ENCODE measurements at regions not wholly inside any gene's neighbourhood (a gene's known extent, or its start where the extent isn't known, plus 50 kb on each side); places are given as distances from the start of the nearest gene placed in this dataset.

DNA sequence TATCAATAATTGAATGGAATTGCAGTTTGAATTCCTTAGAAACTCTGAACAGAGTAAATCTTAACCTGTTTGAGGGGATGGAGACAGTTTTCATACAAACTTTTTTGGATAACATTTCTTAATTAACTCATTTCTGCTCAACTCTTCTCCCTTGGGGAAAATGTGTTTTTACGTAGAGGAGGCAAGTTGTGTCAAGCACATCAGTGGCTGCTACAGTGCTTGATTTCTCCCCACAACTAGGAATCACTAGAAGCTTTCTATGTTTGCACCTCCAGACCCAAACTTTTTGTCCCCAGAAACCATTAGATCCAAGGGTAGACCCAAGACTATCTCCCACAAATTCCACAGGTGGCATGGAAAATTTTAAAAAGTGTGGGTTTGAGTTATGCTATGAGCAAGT is 658.9 kb upstream of the FSHR start:
- no peak for DNase-seq (ENCODE audit: low spot score)

DNA sequence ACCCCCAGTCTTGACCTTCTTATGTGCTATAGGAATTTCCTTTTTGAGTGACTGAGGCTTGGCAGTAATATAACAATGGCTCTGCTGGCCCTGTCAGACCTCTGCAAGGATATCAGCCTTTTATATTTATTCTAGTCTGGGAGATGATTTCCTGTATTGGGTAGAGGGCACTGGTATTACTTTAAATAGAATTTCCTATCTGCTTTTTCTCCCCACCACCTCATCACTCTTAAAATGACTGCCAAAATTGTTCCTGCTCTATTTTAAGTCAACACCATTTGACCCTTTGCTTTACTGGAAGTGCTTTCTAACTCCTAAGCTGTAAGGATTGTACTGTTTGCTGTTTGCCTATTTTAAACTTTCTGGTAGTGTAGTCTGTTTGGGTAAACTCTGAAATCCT is 658.4 kb upstream of the FSHR start:
- CTCF ChIA-PET: no interaction called here
- POLR2A ChIA-PET (ENCODE audit: low non-redundant PET): no interaction called here
- DNase-seq (ENCODE audit: low spot score): no peak
- H3K27ac ChIP-seq: no peak overlapping the region
- TF ChIP-seq, protein P1, sequence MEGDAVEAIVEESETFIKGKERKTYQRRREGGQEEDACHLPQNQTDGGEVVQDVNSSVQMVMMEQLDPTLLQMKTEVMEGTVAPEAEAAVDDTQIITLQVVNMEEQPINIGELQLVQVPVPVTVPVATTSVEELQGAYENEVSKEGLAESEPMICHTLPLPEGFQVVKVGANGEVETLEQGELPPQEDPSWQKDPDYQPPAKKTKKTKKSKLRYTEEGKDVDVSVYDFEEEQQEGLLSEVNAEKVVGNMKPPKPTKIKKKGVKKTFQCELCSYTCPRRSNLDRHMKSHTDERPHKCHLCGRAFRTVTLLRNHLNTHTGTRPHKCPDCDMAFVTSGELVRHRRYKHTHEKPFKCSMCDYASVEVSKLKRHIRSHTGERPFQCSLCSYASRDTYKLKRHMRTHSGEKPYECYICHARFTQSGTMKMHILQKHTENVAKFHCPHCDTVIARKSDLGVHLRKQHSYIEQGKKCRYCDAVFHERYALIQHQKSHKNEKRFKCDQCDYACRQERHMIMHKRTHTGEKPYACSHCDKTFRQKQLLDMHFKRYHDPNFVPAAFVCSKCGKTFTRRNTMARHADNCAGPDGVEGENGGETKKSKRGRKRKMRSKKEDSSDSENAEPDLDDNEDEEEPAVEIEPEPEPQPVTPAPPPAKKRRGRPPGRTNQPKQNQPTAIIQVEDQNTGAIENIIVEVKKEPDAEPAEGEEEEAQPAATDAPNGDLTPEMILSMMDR (conservative IDR thresholded peaks at IDR 0.05; ENCODE audit: low read depth): no peak

More for the DNA sequence above, 658.9 kb upstream of the FSHR start:
- CTCF ChIA-PET: no interaction called here
- no peak overlapping the region for H3K27ac ChIP-seq
- POLR2A ChIA-PET (ENCODE audit: low non-redundant PET): no interaction called here
- TF ChIP-seq, protein P1 (conservative IDR thresholded peaks at IDR 0.05; ENCODE audit: low read depth): no peak

DNA sequence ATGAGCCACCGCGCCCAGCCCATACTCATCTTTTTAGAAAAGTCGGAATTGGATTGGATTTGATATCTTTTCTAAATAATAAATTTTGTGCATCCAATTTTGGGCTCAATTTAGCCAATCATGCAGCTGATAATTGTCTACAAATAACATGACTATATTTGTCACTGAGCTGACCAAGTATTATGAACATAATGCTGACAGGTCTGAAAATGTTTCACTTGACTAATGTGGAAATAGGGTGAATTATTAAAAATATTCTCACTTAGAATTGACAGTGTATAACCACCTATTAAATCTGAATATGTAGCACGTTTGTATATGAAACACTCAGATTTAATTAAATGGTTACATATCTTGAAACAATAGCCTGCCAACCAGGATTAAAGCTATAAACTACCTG is 657.2 kb upstream of the FSHR start:
- ChIA-PET POLR2A (ENCODE audit: low non-redundant PET) (no interaction called here), CTCF (no interaction called here)
- DNase-seq (ENCODE audit: low spot score): no peak
- TF ChIP-seq, protein P1 (conservative IDR thresholded peaks at IDR 0.05; ENCODE audit: low read depth): no peak
- H3K27ac ChIP-seq: no peak overlapping the region

DNA sequence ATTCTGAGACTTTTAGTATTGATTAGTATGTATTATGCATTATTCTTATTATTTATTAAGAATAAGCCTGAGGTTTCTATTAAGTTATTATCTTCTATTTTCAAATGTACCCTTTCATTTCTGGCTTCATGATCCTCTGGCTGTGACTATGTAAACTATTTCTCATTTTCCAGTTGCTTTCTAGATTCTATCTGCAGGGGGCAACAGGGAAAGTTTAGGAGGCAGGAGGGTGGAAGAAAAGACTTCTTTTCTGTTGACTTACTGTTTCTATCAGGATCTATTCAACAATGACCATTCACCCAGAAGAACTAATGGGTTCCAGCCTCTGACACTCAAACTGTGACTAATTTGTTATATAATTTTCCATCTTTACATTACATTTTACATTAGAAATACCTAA is 653.4 kb upstream of the FSHR start:
- H3K27ac ChIP-seq: no peak overlapping the region
- TF ChIP-seq, protein P1 (conservative IDR thresholded peaks at IDR 0.05; ENCODE audit: low read depth): no peak
- ChIA-PET CTCF (no interaction called here), POLR2A (ENCODE audit: low non-redundant PET) (no interaction called here)
- no peak for DNase-seq (ENCODE audit: low spot score)

DNA sequence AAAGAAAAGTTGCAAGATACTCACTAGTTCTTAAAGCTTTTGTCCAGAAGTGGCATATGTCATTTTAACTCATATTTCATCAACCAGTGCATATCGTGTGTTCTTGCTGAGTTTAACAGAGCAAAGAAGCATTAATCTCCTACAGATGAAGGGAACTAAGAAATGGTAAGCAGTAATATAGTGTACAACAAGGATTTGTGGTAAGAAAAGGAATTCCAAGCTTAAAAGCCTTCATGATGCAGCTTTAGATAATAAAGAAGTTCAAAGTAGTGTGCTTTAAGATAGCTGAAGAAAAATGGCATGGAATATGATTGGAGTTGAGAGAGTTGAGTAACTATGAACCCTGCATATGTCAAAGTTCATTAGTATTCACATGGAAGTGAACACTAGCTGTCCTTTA is 649.8 kb upstream of the FSHR start:
- TF ChIP-seq, protein P1 (conservative IDR thresholded peaks at IDR 0.05; ENCODE audit: low read depth): no peak
- DNase-seq (ENCODE audit: low spot score): no peak
- CTCF ChIA-PET: no interaction called here
- POLR2A ChIA-PET (ENCODE audit: low non-redundant PET): no interaction called here
- no peak overlapping the region for H3K27ac ChIP-seq

DNA sequence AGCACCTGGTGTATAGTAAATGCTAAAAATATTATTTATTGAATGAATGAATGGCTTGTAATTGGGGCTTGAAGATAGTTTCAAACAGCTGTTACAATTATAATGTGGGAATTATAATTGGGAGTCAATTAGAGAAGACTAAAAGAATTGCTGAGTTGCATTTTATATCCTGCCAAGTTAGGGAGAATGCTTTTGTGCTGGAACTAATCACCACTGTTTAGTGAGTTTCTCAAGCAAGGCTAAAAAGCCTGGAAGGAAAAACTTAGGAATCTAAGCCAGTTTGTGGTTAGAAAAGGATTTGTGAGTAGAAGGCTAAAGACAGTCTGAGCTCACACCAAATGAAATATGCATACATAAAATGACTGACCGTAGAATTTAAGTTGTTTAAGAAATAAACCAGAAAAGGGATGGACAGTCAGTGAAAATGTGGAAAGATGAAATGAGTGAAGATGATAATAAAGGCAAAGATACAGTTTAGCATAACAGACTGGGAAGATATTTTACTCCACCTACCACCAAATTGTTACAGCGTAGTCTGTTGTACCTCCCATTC is 647.7 kb upstream of the FSHR start:
- ChIA-PET POLR2A (ENCODE audit: low non-redundant PET) (no interaction called here), CTCF (interaction anchor here (0.6 kb wide), 1 partner anchor 9 kb away, joined by 3 read pairs; no protein-coding TSS in a partner anchor)
- H3K27ac ChIP-seq: no peak overlapping the region
- DNase-seq (ENCODE audit: low spot score): no peak
- TF ChIP-seq, protein P1 (conservative IDR thresholded peaks at IDR 0.05; ENCODE audit: low read depth): no peak

DNA sequence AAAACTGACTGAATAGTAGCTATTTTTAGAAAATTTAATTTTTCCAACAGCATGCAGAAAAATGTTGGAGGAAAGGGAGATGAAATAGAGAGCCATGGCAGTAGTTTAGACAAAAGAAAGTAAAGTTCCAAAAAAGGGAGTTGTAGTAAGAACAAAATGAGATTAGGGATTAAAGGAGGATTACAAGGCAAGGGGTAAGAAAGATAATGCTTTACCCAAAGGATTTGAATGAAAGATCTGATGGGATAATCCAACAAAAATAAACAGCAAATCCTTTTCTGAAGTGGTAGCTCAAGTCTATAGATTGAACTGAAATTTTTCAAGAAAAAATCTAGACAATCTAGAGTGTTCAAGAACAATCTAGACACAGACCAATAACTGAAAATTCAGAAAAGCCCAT is 644.3 kb upstream of the FSHR start:
- DNase-seq (ENCODE audit: low spot score): no peak
- TF ChIP-seq, protein P1 (conservative IDR thresholded peaks at IDR 0.05; ENCODE audit: low read depth): no peak
- CTCF ChIA-PET: no interaction called here
- POLR2A ChIA-PET (ENCODE audit: low non-redundant PET): no interaction called here
- H3K27ac ChIP-seq: no peak overlapping the region
